HepG2 (cell line): ENCODE measurements at regions not wholly inside any gene's neighbourhood (a gene's known extent, or its start where the extent isn't known, plus 50 kb on each side); places are given as distances from the start of the nearest gene placed in this dataset.
"Not testable (repeated sequence)": the region's sequence is repeated elsewhere in the genome, so short reads cannot be mapped to it uniquely, and the experiment has no call there.

Experiments used
- ATAC-seq: fragments of 200-7000 bp; cut with Tn5 transposase; 3 replicates; pipeline ENCODE4 v1.9.1; 2020; ENCODE audit warnings: mild to moderate bottlenecking, moderate library complexity
- BruUV-seq: library from RNA; stranded (reverse); fragments of 400-500 nt; replicated peaks from 2 replicates; lab custom pipeline; 2021; lab: Mats Ljungman, UMichigan
- CTCF ChIA-PET: fragments of 300-600 bp; formaldehyde crosslinking; extraction: SDS; loops from one replicate; lab custom pipeline; 2021; ENCODE audit warnings: low total read pairs, inconsistent platforms, low intra/inter-chr PET ratio; lab: Yijun Ruan, JAX
- POLR2A ChIA-PET: fragments of 350-600 bp; sonication (Branson Sonifier 250); formaldehyde crosslinking; loops from one replicate; lab custom pipeline; 2020; ENCODE audit warnings: antibody characterized with exemption, inconsistent platforms; lab: Yijun Ruan, JAX
- DNase-seq: peaks from one replicate; pipeline ENCODE4 v3.0.0-alpha.2; 2015; ENCODE audit warnings: low spot score
- FAIRE-seq: peaks from 3 replicates; lab custom pipeline; 2011; peaks lifted over from hg19 to GRCh38; lab: Jason Lieb, UNC
- H2AFZ ChIP-seq: one replicate; pipeline ENCODE4 v1.6.1; 2011; ENCODE audit warnings: low read length, inconsistent platforms
- H3K27ac ChIP-seq: fragments of 300-600 bp; 3 replicates; pipeline ENCODE4 v1.8.0; 2011; ENCODE audit warnings: mixed run types, mild to moderate bottlenecking, mixed read lengths, low read length, inconsistent platforms; ENCODE audit not compliant: insufficient read depth; ENCODE audit errors: extremely low read length
- H3K27me3 ChIP-seq, 2 experiments: fragments of 200-600 bp in 1 of 2; 2 replicates in 1 of 2; 3 replicates in 1 of 2; pipeline versions ENCODE4 v1.6.0 to v1.8.0; 2011; ENCODE audit warnings: low read length in 2 of 2, mild to moderate bottlenecking in 2 of 2, moderate library complexity in 2 of 2, inconsistent platforms in 1 of 2; ENCODE audit not compliant: insufficient read depth in 2 of 2, control insufficient read depth in 1 of 2
- H3K36me3 ChIP-seq, 2 experiments: fragments of 200-600 bp in 1 of 2; replicated peaks in 1 of 2; 2 replicates in 1 of 2; 3 replicates in 1 of 2; pipeline versions ENCODE4 v1.5.1 to v1.8.0; 2011; ENCODE audit warnings: low read length in 2 of 2, inconsistent platforms in 1 of 2; ENCODE audit not compliant: insufficient read depth in 2 of 2, control insufficient read depth in 1 of 2
- H3K4me1 ChIP-seq: 2 replicates; pipeline ENCODE4 v1.5.1; 2012; ENCODE audit warnings: low read length, inconsistent platforms; ENCODE audit not compliant: insufficient read depth
- H3K4me2 ChIP-seq: 2 replicates; pipeline ENCODE4 v1.6.0; 2011; ENCODE audit warnings: low read depth, low read length, inconsistent platforms
- H3K4me3 ChIP-seq, 3 experiments: fragments of 200-600 bp in 1 of 3; sonication (generic), shearing (Covaris generic) in 1 of 3; replicated peaks in 1 of 3; 2 replicates each; pipeline ENCODE4 v1.5.1; 2011 to 2016; ENCODE audit warnings: low read length in 3 of 3, inconsistent platforms in 2 of 3, low read depth in 2 of 3, mild to moderate bottlenecking in 2 of 3, control low read depth in 1 of 3, mixed read lengths in 1 of 3; ENCODE audit not compliant: insufficient read depth in 1 of 3
- H3K79me2 ChIP-seq: one replicate; pipeline ENCODE4 v1.6.1; 2011; ENCODE audit warnings: low read length, inconsistent platforms; ENCODE audit not compliant: insufficient read depth
- H3K9ac ChIP-seq: 2 replicates; pipeline ENCODE4 v1.6.0; 2011; ENCODE audit warnings: mild to moderate bottlenecking, low read depth, low read length, inconsistent platforms; ENCODE audit not compliant: insufficient read depth
- H3K9me3 ChIP-seq: 2 replicates; pipeline ENCODE4 v1.5.1; 2012; ENCODE audit warnings: mild to moderate bottlenecking, low read length
- H4K20me1 ChIP-seq: 2 replicates; pipeline ENCODE4 v1.6.0; 2011; ENCODE audit warnings: inconsistent platforms, mild to moderate bottlenecking, low read length, moderate library complexity; ENCODE audit not compliant: insufficient read depth
- ATF7 ChIP-seq, 2 experiments: fragments of 450-650 bp in 1 of 2; sonication (generic) in 1 of 2; formaldehyde crosslinking in 1 of 2; IDR thresholded peaks; 2 replicates each; pipeline versions ENCODE4 v1.4.0 to v1.6.1; 2016 to 2020; ENCODE audit warnings: antibody characterized with exemption in 1 of 2, mild to moderate bottlenecking in 1 of 2, missing genetic modification reagents in 1 of 2
- CREB1 ChIP-seq, 2 experiments: fragments of 450-650 bp in 1 of 2; IDR thresholded peaks; 2 replicates each; pipeline ENCODE4 v1.6.1; 2016 to 2017; ENCODE audit warnings: control low read depth in 1 of 2, mild to moderate bottlenecking in 1 of 2, missing compliant biosample characterization in 1 of 2, missing genetic modification characterization in 1 of 2
- HOXA7 ChIP-seq: sonication (generic); formaldehyde crosslinking; IDR thresholded peaks from 2 replicates; pipeline ENCODE4 v1.8.1; 2022; ENCODE audit warnings: mild to moderate bottlenecking, missing genetic modification reagents, moderate library complexity
- XBP1 ChIP-seq: sonication (generic); formaldehyde crosslinking; IDR thresholded peaks from 2 replicates; pipeline ENCODE4 v1.5.0; 2020; ENCODE audit warnings: missing genetic modification reagents
- ZNF543 ChIP-seq: sonication (generic); formaldehyde crosslinking; IDR thresholded peaks from 2 replicates; pipeline ENCODE4 v1.4.0; 2020; ENCODE audit warnings: mild to moderate bottlenecking, missing genetic modification reagents
- WGBS: methylation state at CpG from one replicate; pipeline ENCODE4 v1.1.6; 2017; ENCODE audit warnings: low lambda C conversion rate; 5-methylcytosine and 5-hydroxymethylcytosine counted together
- in situ Hi-C: cut with HindIII; loops from 2 replicates; pipeline ENCODE4 v1.10.0; 2017; ENCODE audit warnings: low pct_unique_long_range_greater_than_20kb; ENCODE audit not compliant: extremely low pct_ligation_motif_present
- intact Hi-C: fragments of 100-400 bp; cut with micrococcal nuclease; formaldehyde crosslinking; loops from one replicate; pipeline ENCODE4 v1.10.0; 2022; ENCODE audit not compliant: unreplicated experiment

GRCh38 chr4:131488772-131489171, 1660.3 kb upstream of the PCDH10 start:
- no peaks in the 10 kb centered on the region for H4K20me1 ChIP-seq
- no peak overlapping the region for H3K27ac ChIP-seq
- no peaks in the 10 kb centered on the region for H3K4me1 ChIP-seq
- H3K9me3 ChIP-seq = no peaks in the 10 kb centered on the region
- H3K4me3 ChIP-seq = no peak overlapping the region
- TF ChIP-seq HOXA7 = no peak
- TF ChIP-seq ZNF543 = no peak
- no peak for TF ChIP-seq XBP1 (CRISPR knock-in tag)
- peak; percentile 56; the same call in 1 of the 2 replicates for TF ChIP-seq CREB1 (IDR thresholded peaks at IDR 0.05)
- no peak for TF ChIP-seq CREB1 (CRISPR knock-in tag; IDR thresholded peaks at IDR 0.05)
- TF ChIP-seq ATF7 (IDR thresholded peaks at IDR 0.05) = peak; percentile 28; the same call in 1 of the 2 replicates
- TF ChIP-seq ATF7 (CRISPR knock-in tag; IDR thresholded peaks at IDR 0.05) = no peak
- no peaks in the 10 kb centered on the region for H3K27me3 ChIP-seq
- H3K9ac ChIP-seq = no peak overlapping the region
- no TSS peak for BruUV-seq
- H3K36me3 ChIP-seq = no peaks in the 10 kb centered on the region
- FAIRE-seq = no peak
- H2AFZ ChIP-seq = no peak overlapping the region
- no peak for ATAC-seq
- in situ Hi-C loops (no loop called here), intact Hi-C loops (no loop called here)
- H3K79me2 ChIP-seq = no peaks in the 10 kb centered on the region
- H3K4me2 ChIP-seq = no peak overlapping the region
- DNase-seq = no peak
- POLR2A ChIA-PET = no interaction called here
- WGBS = 1% methylated on average over 2 of the region's 2 CpGs
- CTCF ChIA-PET = no interaction called here

DNA sequence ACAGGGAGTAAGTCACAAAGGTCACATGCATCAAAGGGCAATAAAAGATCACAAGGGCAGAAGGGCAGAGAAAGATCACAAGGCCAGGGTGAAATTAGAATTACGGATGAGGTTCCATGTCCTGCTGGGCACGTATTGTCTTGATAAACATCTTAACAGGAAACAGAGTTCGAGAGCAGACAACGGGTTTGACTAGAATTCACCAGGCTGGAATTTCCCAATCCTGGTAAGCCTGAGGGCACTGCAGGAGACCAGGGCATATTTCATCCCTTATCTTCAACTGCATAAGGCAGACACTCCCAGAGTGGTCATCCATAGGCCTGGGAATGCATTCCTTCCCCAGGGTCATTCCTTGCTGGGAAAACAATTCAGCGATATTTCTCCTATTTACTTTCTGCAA, 1652.9 kb upstream of the PCDH10 start:
- H3K4me3 ChIP-seq, H3K9me3 ChIP-seq, H2AFZ ChIP-seq, POLR2A ChIA-PET, H3K36me3 ChIP-seq, ATAC-seq, CTCF ChIA-PET, BruUV-seq, H3K79me2 ChIP-seq, DNase-seq, FAIRE-seq, H3K27ac ChIP-seq, intact Hi-C loops, in situ Hi-C loops, H4K20me1 ChIP-seq, H3K9ac ChIP-seq, H3K27me3 ChIP-seq, H3K4me1 ChIP-seq, H3K4me2 ChIP-seq: not testable (repeated sequence)
- WGBS = 11% methylated on average over 5 of the region's 5 CpGs
